Small intestine (tissue), 7 donors: ENCODE measurements at regions not wholly inside any gene's neighbourhood (a gene's known extent, or its start where the extent isn't known, plus 50 kb on each side); places are given as distances from the start of the nearest gene placed in this dataset.

Source experiments
- DNase-seq, 2 donors: peaks; one replicate each; pipeline versions ENCODE4 v3.0.0 to v3.0.0-alpha.2; 2013
- FAIRE-seq: peaks from 2 replicates; lab custom pipeline; 2012; peaks lifted over from hg19 to GRCh38; lab: Jason Lieb, UNC
- H3K27ac ChIP-seq, 3 donors: one replicate each; pipeline ENCODE4 v1.5.1; 2013; ENCODE audit warnings: low read length in 2 of 3, mild to moderate bottlenecking in 2 of 3, control low read depth in 1 of 3, inconsistent platforms in 1 of 3, low read depth in 1 of 3, moderate library complexity in 1 of 3
- H3K27me3 ChIP-seq, 3 donors: one replicate each; pipeline ENCODE4 v1.6.1; 2013; ENCODE audit warnings: low read length in 3 of 3, inconsistent platforms in 1 of 3; ENCODE audit not compliant: control insufficient read depth in 3 of 3, insufficient read depth in 3 of 3
- H3K36me3 ChIP-seq, 3 donors: one replicate each; pipeline ENCODE4 v1.6.1; 2013; ENCODE audit warnings: low read length in 3 of 3, inconsistent platforms in 1 of 3, low read depth in 1 of 3, mild to moderate bottlenecking in 1 of 3, moderate library complexity in 1 of 3; ENCODE audit not compliant: control insufficient read depth in 3 of 3, insufficient read depth in 2 of 3
- H3K4me1 ChIP-seq, 3 donors: one replicate each; pipeline ENCODE4 v1.6.1; 2013; ENCODE audit warnings: low read length in 2 of 3, inconsistent platforms in 1 of 3, low read depth in 1 of 3, mild to moderate bottlenecking in 1 of 3, moderate library complexity in 1 of 3; ENCODE audit not compliant: control insufficient read depth in 3 of 3, insufficient read depth in 2 of 3
- H3K4me3 ChIP-seq, 3 donors: one replicate each; pipeline ENCODE4 v1.5.1; 2013; ENCODE audit warnings: low read length in 3 of 3, control low read depth in 1 of 3, inconsistent platforms in 1 of 3, low read depth in 1 of 3, mild to moderate bottlenecking in 1 of 3, moderate library complexity in 1 of 3
- H3K9me3 ChIP-seq, 2 donors: one replicate each; pipeline ENCODE4 v1.6.1; 2013; ENCODE audit warnings: low read depth in 1 of 2, low read length in 1 of 2; ENCODE audit not compliant: control insufficient read depth in 2 of 2, insufficient read depth in 1 of 2
- WGBS, 3 donors: extraction: QIAGEN DNeasy Blood & Tissue Kit; methylation state at CpG; one replicate each; pipeline ENCODE4 v1.1.7; 2013; 5-methylcytosine and 5-hydroxymethylcytosine counted together
- donor health status: healthy with polysubstance abuse.
- donor health status: control.
- donor health status: control.
- donor health status: Bipolar disorder and iron deficiency.
- donor health status: healthy.

DNA sequence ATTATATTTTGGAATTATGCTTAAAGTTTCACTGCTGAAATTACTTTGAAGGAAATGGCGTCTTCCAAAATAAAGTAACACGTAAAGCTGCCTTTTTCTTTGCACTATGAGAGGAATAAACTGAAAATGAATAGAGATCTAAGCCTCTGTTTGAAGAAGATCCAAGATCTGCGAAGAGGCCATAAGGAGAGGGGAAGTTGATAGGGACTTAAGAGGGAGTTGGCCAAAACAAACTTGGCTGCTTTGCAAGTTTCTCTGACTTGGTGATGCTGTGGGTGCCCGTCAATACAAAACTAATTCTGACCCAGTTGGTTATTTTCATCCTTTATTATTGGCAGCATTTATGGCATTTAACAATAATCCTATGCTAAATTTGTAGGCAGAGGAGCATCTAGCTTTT lies 190.2 kb upstream of the GBE1 start:
- DNase-seq: no peak
- H3K36me3 ChIP-seq: no peaks in the 10 kb centered on the region
- no peak overlapping the region for H3K27ac ChIP-seq
- WGBS, 3 donors: 62 to 78% (median 74%) methylated on average over 4 of the region's 4 CpGs
- no peak for FAIRE-seq
- no peaks in the 10 kb centered on the region for H3K27me3 ChIP-seq
- no peak overlapping the region for H3K4me3 ChIP-seq
- H3K9me3 ChIP-seq: no peaks in the 10 kb centered on the region
- H3K4me1 ChIP-seq: no peaks in the 10 kb centered on the region

DNA sequence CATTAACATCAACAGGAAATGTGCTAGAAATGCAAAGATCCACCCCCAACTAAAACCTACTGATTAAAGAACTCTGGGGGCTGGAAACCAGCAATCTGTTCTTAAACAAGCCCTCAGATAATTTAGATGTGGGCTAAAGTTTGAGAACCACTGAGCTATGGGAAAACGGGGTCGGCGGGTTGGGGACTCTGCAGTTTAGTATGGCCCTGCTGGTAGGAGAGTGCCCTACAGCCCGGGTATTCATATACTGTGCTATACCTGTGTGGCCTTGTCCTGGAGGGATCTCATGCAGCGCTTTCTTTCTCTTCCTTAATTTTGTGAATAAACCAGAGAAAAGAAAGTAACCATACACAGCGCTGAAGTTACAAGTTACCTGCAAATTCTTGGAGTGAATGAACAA lies 189.7 kb upstream of the GBE1 start:
- Histone ChIP-seq H3K36me3 (no peaks in the 10 kb centered on the region), H3K4me3 (no peak overlapping the region), H3K4me1 (no peaks in the 10 kb centered on the region), H3K27me3 (no peaks in the 10 kb centered on the region), H3K9me3 (no peaks in the 10 kb centered on the region), H3K27ac (no peak overlapping the region)
- FAIRE-seq: no peak
- no peak for DNase-seq
- 79 to 85% (median 80%) methylated on average over 6 of the region's 6 CpGs for WGBS, 3 donors

DNA sequence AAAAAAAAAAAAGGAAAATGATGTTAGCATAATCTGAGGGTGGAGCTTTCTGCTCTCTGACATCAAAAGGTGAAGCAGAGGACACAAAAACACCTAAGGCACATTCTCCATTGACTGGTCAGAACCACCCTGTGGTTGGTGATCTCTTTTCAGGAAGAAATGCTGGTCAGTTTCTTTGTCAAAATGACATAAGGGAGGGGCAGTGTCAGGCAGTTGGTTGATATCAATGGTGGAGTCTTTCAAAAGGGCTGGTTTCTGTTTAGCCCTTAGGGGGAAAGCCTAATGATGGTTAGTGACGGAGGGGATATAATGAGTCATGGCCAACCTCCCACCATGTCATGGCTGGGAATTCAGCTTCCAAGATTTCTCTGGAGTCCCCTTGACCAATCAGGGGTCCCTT lies 185.9 kb upstream of the GBE1 start:
- H3K27me3 ChIP-seq: no peaks in the 10 kb centered on the region
- H3K4me1 ChIP-seq: no peaks in the 10 kb centered on the region
- no peak overlapping the region for H3K27ac ChIP-seq
- H3K4me3 ChIP-seq: no peak overlapping the region
- 85 to 96% (median 90%) methylated on average over 1 of the region's 1 CpG for WGBS, 3 donors
- no peaks in the 10 kb centered on the region for H3K36me3 ChIP-seq
- DNase-seq (no peak), FAIRE-seq (no peak)
- peaks cover 0 to 16% of the 10 kb centered on the region in 2 donors for H3K9me3 ChIP-seq

DNA sequence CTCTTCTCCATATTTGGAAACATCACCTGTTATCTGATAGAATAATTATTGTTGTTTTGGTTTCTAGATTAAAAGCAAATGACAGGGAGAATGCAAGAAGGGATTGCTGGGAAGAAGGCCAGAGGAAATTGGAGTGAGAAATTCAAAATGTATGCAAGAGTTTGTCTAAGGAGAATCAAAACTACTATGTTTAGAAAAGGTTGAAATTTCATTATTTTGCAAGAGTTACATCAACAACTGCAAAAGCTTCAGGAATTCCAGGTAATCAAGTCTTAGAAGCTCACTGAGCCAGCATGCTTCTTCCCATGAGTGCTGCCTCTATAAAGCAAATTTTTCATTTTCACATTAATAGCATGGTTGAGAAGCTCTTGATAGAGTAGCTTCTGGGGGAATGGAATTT lies 177.2 kb upstream of the GBE1 start:
- H3K9me3 ChIP-seq: peaks cover 0 to 4% of the 10 kb centered on the region in 2 donors

DNA sequence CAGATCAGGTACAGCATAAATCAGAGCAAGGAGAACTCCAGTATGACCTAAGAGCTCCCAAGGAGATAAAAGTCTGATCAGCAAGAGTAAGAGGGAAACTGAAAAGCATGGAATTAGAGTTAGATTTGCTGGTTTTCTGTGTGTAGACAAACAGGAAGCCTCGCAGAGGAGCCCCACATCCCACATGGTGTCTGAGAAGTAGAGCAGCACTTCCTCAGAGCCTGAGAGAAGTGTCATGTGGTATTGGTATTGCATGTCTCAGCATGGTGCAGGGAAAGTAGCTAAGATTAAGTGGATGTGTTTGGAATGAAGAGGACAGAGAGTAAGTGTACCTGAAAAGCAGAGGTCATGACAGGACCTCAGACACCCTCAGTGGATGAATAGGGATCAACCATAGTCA lies 175.4 kb upstream of the GBE1 start:
- DNase-seq (no peak), FAIRE-seq (no peak)
- no peaks in the 10 kb centered on the region for H3K27me3 ChIP-seq
- WGBS, 3 donors: 33 to 52% (median 47%) methylated on average over 1 of the region's 1 CpG
- no peaks in the 10 kb centered on the region for H3K36me3 ChIP-seq
- H3K4me1 ChIP-seq: no peaks in the 10 kb centered on the region
- H3K4me3 ChIP-seq: no peak overlapping the region
- no peak overlapping the region for H3K27ac ChIP-seq
- no peaks in the 10 kb centered on the region for H3K9me3 ChIP-seq

More for the DNA sequence above, 177.2 kb upstream of the GBE1 start:
- H3K4me3 ChIP-seq: no peak overlapping the region
- H3K4me1 ChIP-seq: no peaks in the 10 kb centered on the region
- H3K36me3 ChIP-seq: no peaks in the 10 kb centered on the region
- DNase-seq (no peak), FAIRE-seq (no peak)
- no peak overlapping the region for H3K27ac ChIP-seq
- no peaks in the 10 kb centered on the region for H3K27me3 ChIP-seq

DNA sequence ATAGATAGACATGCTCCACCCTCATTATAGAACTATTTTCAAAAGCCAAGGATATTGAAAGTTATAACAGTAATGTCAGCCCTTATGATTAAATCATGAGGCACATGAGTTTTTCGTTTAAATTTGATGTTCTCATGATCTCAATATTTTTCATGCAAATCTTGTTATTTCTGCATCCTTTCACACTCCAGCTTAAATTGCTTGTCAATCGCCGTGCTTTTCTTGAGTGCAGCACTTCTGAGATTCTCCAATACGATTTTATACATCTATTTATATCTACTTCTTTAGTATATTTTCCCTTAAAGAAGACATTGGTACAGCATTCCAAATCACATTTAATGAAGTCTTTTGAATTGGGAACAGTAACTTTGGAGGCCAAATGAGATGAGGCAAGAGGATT lies 171.2 kb upstream of the GBE1 start:
- Histone ChIP-seq H3K36me3 (no peaks in the 10 kb centered on the region), H3K9me3 (no peaks in the 10 kb centered on the region), H3K4me1 (no peaks in the 10 kb centered on the region), H3K4me3 (no peak overlapping the region), H3K27me3 (no peaks in the 10 kb centered on the region), H3K27ac (no peak overlapping the region)
- FAIRE-seq: no peak
- no peak for DNase-seq
- 82 to 91% (median 85%) methylated on average over 4 of the region's 4 CpGs for WGBS, 3 donors

GRCh38 chr3:81931265-81932251 lies 170.1 kb upstream of the GBE1 start:
- no peak for DNase-seq
- WGBS, 3 donors: 78 to 84% (median 81%) methylated on average over 12 of the region's 12 CpGs
- H3K4me1 ChIP-seq: no peaks in the 10 kb centered on the region
- H3K9me3 ChIP-seq: no peaks in the 10 kb centered on the region
- FAIRE-seq: no peak
- H3K27ac ChIP-seq: no peak overlapping the region
- H3K4me3 ChIP-seq: no peak overlapping the region
- no peaks in the 10 kb centered on the region for H3K36me3 ChIP-seq
- H3K27me3 ChIP-seq: no peaks in the 10 kb centered on the region

DNA sequence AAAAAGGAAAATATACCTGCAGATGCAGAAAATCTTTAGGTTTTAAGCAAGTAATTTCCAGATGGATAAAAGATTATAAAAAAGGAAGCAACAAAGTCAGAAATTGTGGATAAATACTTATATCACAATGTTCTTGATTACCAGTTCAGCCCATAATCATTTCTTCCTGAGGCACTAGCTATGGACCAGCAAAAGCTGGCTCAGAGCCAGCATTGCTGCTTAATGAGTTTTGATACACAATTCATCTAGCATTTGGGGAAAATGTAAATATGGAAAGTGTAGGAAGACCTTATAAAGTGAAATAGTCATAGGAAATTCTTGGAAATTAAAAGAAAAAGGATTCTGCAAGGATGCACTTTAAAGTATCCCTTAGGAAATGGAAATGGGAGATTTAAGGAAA lies 168.3 kb upstream of the GBE1 start:
- FAIRE-seq (no peak), DNase-seq (no peak)
- Histone ChIP-seq H3K27me3 (no peaks in the 10 kb centered on the region), H3K4me1 (no peaks in the 10 kb centered on the region), H3K27ac (no peak overlapping the region), H3K9me3 (no peaks in the 10 kb centered on the region), H3K4me3 (no peak overlapping the region), H3K36me3 (no peaks in the 10 kb centered on the region)

- no peak overlapping the region for H3K27ac ChIP-seq
- no peak overlapping the region for H3K4me3 ChIP-seq
- no peaks in the 10 kb centered on the region for H3K9me3 ChIP-seq
- no peaks in the 10 kb centered on the region for H3K36me3 ChIP-seq
- H3K4me1 ChIP-seq: no peaks in the 10 kb centered on the region
- DNase-seq (no peak), FAIRE-seq (no peak)
- no peaks in the 10 kb centered on the region for H3K27me3 ChIP-seq
- WGBS, 3 donors: 75 to 88% (median 79%) methylated on average over 1 of the region's 1 CpG
Observed at GRCh38 chr3:81927811-81928210, 166.4 kb upstream of the GBE1 start.
